ENCODE measurements at regions not wholly inside any gene's neighbourhood (a gene's known extent, or its start where the extent isn't known, plus 50 kb on each side); places are given as distances from the start of the nearest gene placed in this dataset.

DNA sequence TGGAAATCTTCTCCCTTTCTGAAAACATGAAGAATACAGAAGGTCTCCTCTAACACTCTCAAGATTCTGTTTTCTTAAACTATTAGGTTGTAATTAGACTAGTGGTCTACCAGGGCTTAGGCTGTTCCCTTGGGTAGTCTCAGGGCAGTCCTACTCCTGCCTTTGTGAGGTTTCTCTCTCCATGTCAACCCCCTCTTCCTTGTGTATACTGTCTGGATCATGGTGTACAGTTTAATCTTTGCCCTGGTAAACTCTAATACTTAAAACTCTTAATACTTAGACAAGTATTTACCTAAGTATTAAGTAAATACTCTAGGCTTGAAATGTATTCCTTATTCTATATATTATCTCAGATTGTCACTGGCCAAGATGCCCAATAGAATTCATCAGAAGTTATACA, 480.3 kb upstream of the TNP1 start:
- Histone ChIP-seq H3K36me3 (replicated peaks; ENCODE audit: insufficient read depth, low read depth) (no peaks in the 10 kb centered on the region), H3K27ac (peak overlapping the region; percentile 36), H2AFZ (no peak overlapping the region), H3K4me3 (no peak overlapping the region), H3K27me3 (no peaks in the 10 kb centered on the region), H3K4me1 (ENCODE audit: insufficient read depth) (peaks cover 6% of the 10 kb centered on the region), H3K4me2 (no peak overlapping the region), H3K79me2 (no peaks in the 10 kb centered on the region), H4K20me1 (ENCODE audit: insufficient read depth, poor library complexity, severe bottlenecking) (no peaks in the 10 kb centered on the region), H3K9me2 (replicated peaks; ENCODE audit: insufficient read depth) (no peaks in the 10 kb centered on the region), H3K9me3 (ENCODE audit: low read depth) (no peaks in the 10 kb centered on the region)
- no peak for DNase-seq (ENCODE audit: low spot score)
- no peak for TF ChIP-seq EZH2phosphoT487 (IDR thresholded peaks at IDR 0.05; ENCODE audit: low read depth, severe bottlenecking, unreplicated experiment)
- no peak for TF ChIP-seq EZH2 (IDR thresholded peaks at IDR 0.05; ENCODE audit: borderline replicate concordance)
- TF ChIP-seq, protein P1, sequence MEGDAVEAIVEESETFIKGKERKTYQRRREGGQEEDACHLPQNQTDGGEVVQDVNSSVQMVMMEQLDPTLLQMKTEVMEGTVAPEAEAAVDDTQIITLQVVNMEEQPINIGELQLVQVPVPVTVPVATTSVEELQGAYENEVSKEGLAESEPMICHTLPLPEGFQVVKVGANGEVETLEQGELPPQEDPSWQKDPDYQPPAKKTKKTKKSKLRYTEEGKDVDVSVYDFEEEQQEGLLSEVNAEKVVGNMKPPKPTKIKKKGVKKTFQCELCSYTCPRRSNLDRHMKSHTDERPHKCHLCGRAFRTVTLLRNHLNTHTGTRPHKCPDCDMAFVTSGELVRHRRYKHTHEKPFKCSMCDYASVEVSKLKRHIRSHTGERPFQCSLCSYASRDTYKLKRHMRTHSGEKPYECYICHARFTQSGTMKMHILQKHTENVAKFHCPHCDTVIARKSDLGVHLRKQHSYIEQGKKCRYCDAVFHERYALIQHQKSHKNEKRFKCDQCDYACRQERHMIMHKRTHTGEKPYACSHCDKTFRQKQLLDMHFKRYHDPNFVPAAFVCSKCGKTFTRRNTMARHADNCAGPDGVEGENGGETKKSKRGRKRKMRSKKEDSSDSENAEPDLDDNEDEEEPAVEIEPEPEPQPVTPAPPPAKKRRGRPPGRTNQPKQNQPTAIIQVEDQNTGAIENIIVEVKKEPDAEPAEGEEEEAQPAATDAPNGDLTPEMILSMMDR (IDR thresholded peaks at IDR 0.05; ENCODE audit: poor library complexity) = no peak

DNA sequence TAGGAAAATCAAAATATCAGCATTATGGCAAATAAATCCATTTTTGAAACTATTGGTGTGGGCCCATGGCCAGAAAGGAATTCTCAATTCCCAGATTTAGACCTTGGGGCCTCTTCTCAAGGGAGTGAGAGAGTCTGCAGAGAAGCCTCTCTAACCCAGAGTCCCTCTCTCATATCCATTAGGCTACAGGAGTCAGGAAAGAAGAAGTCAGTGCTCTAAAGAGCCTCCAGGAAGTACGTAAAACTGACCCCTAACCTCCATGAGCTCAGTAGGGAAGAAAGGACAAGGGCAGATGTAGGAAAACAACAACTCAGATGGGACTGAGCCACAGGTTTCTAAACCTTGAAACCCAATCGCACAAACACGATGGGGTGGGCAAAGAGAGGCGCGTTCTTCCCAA, 479.9 kb upstream of the TNP1 start:
- no peaks in the 10 kb centered on the region for H3K9me3 ChIP-seq (ENCODE audit: low read depth)
- H2AFZ ChIP-seq = no peak overlapping the region
- H3K4me2 ChIP-seq = no peak overlapping the region
- no peaks in the 10 kb centered on the region for H4K20me1 ChIP-seq (ENCODE audit: insufficient read depth, poor library complexity, severe bottlenecking)
- H3K27me3 ChIP-seq = no peaks in the 10 kb centered on the region
- DNase-seq (ENCODE audit: low spot score) = no peak
- no peaks in the 10 kb centered on the region for H3K79me2 ChIP-seq
- H3K4me1 ChIP-seq (ENCODE audit: insufficient read depth) = peaks cover 10% of the 10 kb centered on the region
- WGBS (ENCODE audit: low lambda C conversion rate, missing lambda C conversion rate) = 95% methylated on average over 5 of the region's 5 CpGs
- H3K9me2 ChIP-seq (replicated peaks; ENCODE audit: insufficient read depth) = no peaks in the 10 kb centered on the region
- H3K36me3 ChIP-seq (replicated peaks; ENCODE audit: insufficient read depth, low read depth) = no peaks in the 10 kb centered on the region
- TF ChIP-seq EZH2phosphoT487 (IDR thresholded peaks at IDR 0.05; ENCODE audit: low read depth, severe bottlenecking, unreplicated experiment) (no peak), EZH2 (IDR thresholded peaks at IDR 0.05; ENCODE audit: borderline replicate concordance) (no peak)
- TF ChIP-seq, protein P1 (IDR thresholded peaks at IDR 0.05; ENCODE audit: poor library complexity) = no peak
- no peak overlapping the region for H3K4me3 ChIP-seq
- peak overlapping the region; percentile 36 for H3K27ac ChIP-seq

DNA sequence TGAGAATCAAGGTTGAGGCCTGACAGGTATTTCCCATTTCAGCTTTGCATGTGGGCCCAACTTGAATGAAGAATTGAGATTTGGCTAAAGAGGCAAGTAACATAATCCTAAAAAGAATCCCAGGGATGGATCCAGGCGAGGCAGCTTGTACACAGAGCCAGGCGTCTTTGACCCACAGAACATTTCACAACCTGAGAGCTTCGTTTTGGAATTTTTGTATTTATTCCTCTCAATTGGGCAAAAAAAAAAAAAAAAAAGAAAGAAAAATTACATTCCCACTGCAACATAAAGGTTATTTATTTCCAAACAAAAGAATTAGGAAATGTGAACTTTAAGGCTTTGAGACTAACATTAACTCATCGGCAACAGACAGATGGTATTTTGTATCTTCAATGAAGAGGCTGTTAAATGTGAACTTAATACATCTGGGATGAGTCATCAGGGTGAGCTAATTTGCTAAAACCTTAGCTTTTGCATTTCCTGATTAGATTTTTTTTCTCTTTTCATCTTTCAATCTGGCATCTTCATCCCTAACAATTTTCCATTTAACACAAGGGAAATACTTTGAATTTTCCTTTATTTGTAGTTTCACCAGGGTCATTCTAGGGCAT, 478.5 kb upstream of the TNP1 start:
- Histone ChIP-seq H3K27ac (no peak overlapping the region), H3K9me3 (ENCODE audit: low read depth) (no peaks in the 10 kb centered on the region), H4K20me1 (ENCODE audit: insufficient read depth, poor library complexity, severe bottlenecking) (no peaks in the 10 kb centered on the region), H3K4me3 (no peak overlapping the region), H3K9me2 (replicated peaks; ENCODE audit: insufficient read depth) (no peaks in the 10 kb centered on the region), H2AFZ (no peak overlapping the region), H3K36me3 (replicated peaks; ENCODE audit: insufficient read depth, low read depth) (no peaks in the 10 kb centered on the region), H3K27me3 (no peaks in the 10 kb centered on the region), H3K4me1 (ENCODE audit: insufficient read depth) (peaks cover 12% of the 10 kb centered on the region), H3K79me2 (no peaks in the 10 kb centered on the region), H3K4me2 (no peak overlapping the region)
- no peak for DNase-seq (ENCODE audit: low spot score)
- TF ChIP-seq, protein P1 (IDR thresholded peaks at IDR 0.05; ENCODE audit: poor library complexity) = no peak
- no peak for TF ChIP-seq EZH2 (IDR thresholded peaks at IDR 0.05; ENCODE audit: borderline replicate concordance)
- no peak for TF ChIP-seq EZH2phosphoT487 (IDR thresholded peaks at IDR 0.05; ENCODE audit: low read depth, severe bottlenecking, unreplicated experiment)
- 64% methylated on average over 4 of the region's 4 CpGs for WGBS (ENCODE audit: low lambda C conversion rate, missing lambda C conversion rate)

DNA sequence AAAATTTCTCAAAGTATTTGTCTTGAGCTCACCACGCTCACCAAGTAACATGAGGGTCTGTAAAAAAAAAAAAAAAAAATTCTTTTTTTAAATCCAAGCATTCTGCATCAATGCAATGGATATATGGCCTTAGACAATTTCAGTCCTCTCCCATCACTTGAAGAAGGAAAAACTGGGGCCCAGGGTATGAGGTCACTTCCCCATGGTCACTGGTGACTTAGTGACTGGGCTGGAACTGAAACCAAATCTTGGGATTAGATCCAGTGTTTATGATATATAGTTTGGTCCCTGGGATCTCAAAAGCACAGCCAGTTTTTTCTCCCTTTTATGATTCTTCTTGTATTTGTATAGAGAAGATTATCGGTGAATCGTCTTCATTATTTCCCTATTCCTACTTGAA, 477.9 kb upstream of the TNP1 start:
- no peak for DNase-seq (ENCODE audit: low spot score)
- H3K9me2 ChIP-seq (replicated peaks; ENCODE audit: insufficient read depth) = no peaks in the 10 kb centered on the region
- 95% methylated on average over 3 of the region's 3 CpGs for WGBS (ENCODE audit: low lambda C conversion rate, missing lambda C conversion rate)
- no peak overlapping the region for H2AFZ ChIP-seq
- no peak overlapping the region for H3K27ac ChIP-seq
- H3K9me3 ChIP-seq (ENCODE audit: low read depth) = no peaks in the 10 kb centered on the region
- peaks cover 13% of the 10 kb centered on the region for H3K4me1 ChIP-seq (ENCODE audit: insufficient read depth)
- H4K20me1 ChIP-seq (ENCODE audit: insufficient read depth, poor library complexity, severe bottlenecking) = no peaks in the 10 kb centered on the region
- no peak overlapping the region for H3K4me3 ChIP-seq
- TF ChIP-seq, protein P1 (IDR thresholded peaks at IDR 0.05; ENCODE audit: poor library complexity) = no peak
- TF ChIP-seq EZH2phosphoT487 (IDR thresholded peaks at IDR 0.05; ENCODE audit: low read depth, severe bottlenecking, unreplicated experiment) (no peak), EZH2 (IDR thresholded peaks at IDR 0.05; ENCODE audit: borderline replicate concordance) (no peak)
- no peaks in the 10 kb centered on the region for H3K27me3 ChIP-seq
- no peak overlapping the region for H3K4me2 ChIP-seq
- H3K79me2 ChIP-seq = no peaks in the 10 kb centered on the region
- H3K36me3 ChIP-seq (replicated peaks; ENCODE audit: insufficient read depth, low read depth) = no peaks in the 10 kb centered on the region
